UCSD-AML1 (cell line): ENCODE measurements at regions not wholly inside any gene's neighbourhood (a gene's known extent, or its start where the extent isn't known, plus 50 kb on each side); places are given as distances from the start of the nearest gene placed in this dataset.
"Not testable (repeated sequence)": the region's sequence is repeated elsewhere in the genome, so short reads cannot be mapped to it uniquely, and the experiment has no call there.

Experiments used
- DNase-seq: peaks from one replicate; lab custom pipeline; 2025; ENCODE audit not compliant: unreplicated experiment; lab: John Stamatoyannopoulos, UW

- no peak for DNase-seq
Observed at GRCh38 chr5:63125862-63126261, 547.2 kb downstream of the LRRC70 start.

- DNase-seq: no peak
Observed at GRCh38 chr5:63125392-63125791, 546.8 kb downstream of the LRRC70 start.

- DNase-seq: no peak
Observed at GRCh38 chr5:63124266-63124665, 545.6 kb downstream of the LRRC70 start.

GRCh38 chr5:63121471-63121870 lies 542.9 kb downstream of the LRRC70 start:
- DNase-seq: no peak

GRCh38 chr5:63118221-63118620 lies 539.6 kb downstream of the LRRC70 start:
- no peak for DNase-seq

GRCh38 chr5:63111891-63112290 lies 533.3 kb downstream of the LRRC70 start:
- no peak for DNase-seq

GRCh38 chr5:63101870-63102269 lies 523.3 kb downstream of the LRRC70 start:
- DNase-seq: no peak

GRCh38 chr5:63097286-63097685 lies 518.7 kb downstream of the LRRC70 start:
- no peak for DNase-seq

GRCh38 chr5:63094730-63095129 lies 516.1 kb downstream of the LRRC70 start:
- no peak for DNase-seq

- no peak for DNase-seq
Observed at GRCh38 chr5:63089147-63089546, 510.5 kb downstream of the LRRC70 start.

GRCh38 chr5:63085561-63085960 lies 506.9 kb downstream of the LRRC70 start:
- no peak for DNase-seq

- not testable (repeated sequence) for DNase-seq
Observed at GRCh38 chr5:63083689-63084088, 505.1 kb downstream of the LRRC70 start.

- DNase-seq: no peak
Observed at GRCh38 chr5:63081402-63081801, 502.8 kb downstream of the LRRC70 start.

GRCh38 chr5:63070001-63070400 lies 491.4 kb downstream of the LRRC70 start:
- DNase-seq: no peak

- DNase-seq: no peak
Observed at GRCh38 chr5:63055421-63055820, 476.8 kb downstream of the LRRC70 start.

GRCh38 chr5:63053019-63053638 lies 474.5 kb downstream of the LRRC70 start:
- no peak for DNase-seq

GRCh38 chr5:63050916-63051315 lies 472.3 kb downstream of the LRRC70 start:
- DNase-seq: no peak

GRCh38 chr5:63049935-63050334 lies 471.3 kb downstream of the LRRC70 start:
- no peak for DNase-seq

GRCh38 chr5:63043792-63044191 lies 465.2 kb downstream of the LRRC70 start:
- no peak for DNase-seq

GRCh38 chr5:63032343-63032742 lies 453.7 kb downstream of the LRRC70 start:
- no peak for DNase-seq

GRCh38 chr5:63029891-63030290 lies 451.3 kb downstream of the LRRC70 start:
- no peak for DNase-seq

GRCh38 chr5:63025679-63026078 lies 447.1 kb downstream of the LRRC70 start:
- DNase-seq: no peak

GRCh38 chr5:63022403-63022802 lies 443.8 kb downstream of the LRRC70 start:
- no peak for DNase-seq
